GM23248 (cell line): ENCODE measurements at regions not wholly inside any gene's neighbourhood (a gene's known extent, or its start where the extent isn't known, plus 50 kb on each side); places are given as distances from the start of the nearest gene placed in this dataset.

Experiments
- DNase-seq: peaks from one replicate; pipeline ENCODE4 v3.0.0-alpha.2; 2015
- H2AFZ ChIP-seq: fragments of 200-600 bp; sonication (generic); 2 replicates; pipeline ENCODE4 v1.6.1; 2016; ENCODE audit warnings: antibody characterized with exemption
- H3F3A ChIP-seq: fragments of 200-600 bp; sonication (generic); 2 replicates; pipeline ENCODE4 v1.6.1; 2016; ENCODE audit warnings: mild to moderate bottlenecking, antibody characterized with exemption, mixed run types; ENCODE audit not compliant: insufficient read depth
- H3K27ac ChIP-seq: fragments of 200-600 bp; sonication (generic); 2 replicates; pipeline ENCODE4 v1.5.1; 2016; ENCODE audit warnings: mild to moderate bottlenecking
- H3K27me3 ChIP-seq: fragments of 200-600 bp; sonication (generic); replicated peaks from 2 replicates; pipeline ENCODE4 v1.6.1; 2016; ENCODE audit warnings: mild to moderate bottlenecking; ENCODE audit not compliant: insufficient read depth
- H3K36me3 ChIP-seq: fragments of 200-600 bp; sonication (generic); 2 replicates; pipeline ENCODE4 v1.6.1; 2016; ENCODE audit warnings: low read depth, mild to moderate bottlenecking
- H3K4me1 ChIP-seq: fragments of 200-600 bp; sonication (generic); 2 replicates; pipeline ENCODE4 v1.6.1; 2016; ENCODE audit warnings: mild to moderate bottlenecking; ENCODE audit not compliant: insufficient read depth
- H3K4me2 ChIP-seq: fragments of 200-600 bp; sonication (generic); one replicate; pipeline ENCODE4 v1.6.1; 2016; ENCODE audit warnings: mild to moderate bottlenecking; ENCODE audit not compliant: unreplicated experiment
- H3K4me3 ChIP-seq: fragments of 200-600 bp; sonication (generic); 2 replicates; pipeline ENCODE4 v1.5.1; 2016; ENCODE audit warnings: mild to moderate bottlenecking
- H3K79me2 ChIP-seq: fragments of 200-600 bp; sonication (generic); 2 replicates; pipeline ENCODE4 v1.6.1; 2016; ENCODE audit warnings: mild to moderate bottlenecking; ENCODE audit not compliant: insufficient read depth
- H3K9ac ChIP-seq: fragments of 200-600 bp; sonication (generic); 2 replicates; pipeline ENCODE4 v1.6.1; 2016; ENCODE audit warnings: mild to moderate bottlenecking
- H3K9me2 ChIP-seq: fragments of 200-600 bp; sonication (generic); 2 replicates; pipeline ENCODE4 v1.6.1; 2016; ENCODE audit warnings: mixed run types, mild to moderate bottlenecking, moderate library complexity; ENCODE audit not compliant: insufficient read depth
- H3K9me3 ChIP-seq: fragments of 200-600 bp; sonication (generic); one replicate; pipeline ENCODE4 v1.6.1; 2017; ENCODE audit warnings: low read depth
- H4K20me1 ChIP-seq: fragments of 200-600 bp; sonication (generic); 2 replicates; pipeline ENCODE4 v1.6.0; 2016; ENCODE audit not compliant: insufficient read depth
- EZH2 ChIP-seq: fragments of 200-600 bp; sonication (generic); IDR thresholded peaks from 2 replicates; pipeline ENCODE4 v1.6.1; 2018; ENCODE audit warnings: antibody characterized with exemption, mild to moderate bottlenecking; ENCODE audit not compliant: insufficient read depth, poor library complexity, severe bottlenecking
- EZH2phosphoT487 ChIP-seq: fragments of 200-600 bp; sonication (generic); IDR thresholded peaks from 2 replicates; pipeline ENCODE4 v1.6.1; 2018; ENCODE audit warnings: antibody characterized with exemption, moderate library complexity, mild to moderate bottlenecking, low read depth; ENCODE audit not compliant: insufficient read depth
- WGBS, 2 experiments: methylation state at CpG; one replicate each; pipeline ENCODE4 v1.1.6; 2015 to 2017; ENCODE audit warnings: low lambda C conversion rate in 2 of 2, low coverage in 1 of 2; ENCODE audit errors: missing lambda C conversion rate in 2 of 2; 5-methylcytosine and 5-hydroxymethylcytosine counted together
- in situ Hi-C: fragments of 300-500 bp; cut with MboI; formaldehyde crosslinking; loops from 2 replicates; pipeline ENCODE4 v1.15.0; 2020

DNA sequence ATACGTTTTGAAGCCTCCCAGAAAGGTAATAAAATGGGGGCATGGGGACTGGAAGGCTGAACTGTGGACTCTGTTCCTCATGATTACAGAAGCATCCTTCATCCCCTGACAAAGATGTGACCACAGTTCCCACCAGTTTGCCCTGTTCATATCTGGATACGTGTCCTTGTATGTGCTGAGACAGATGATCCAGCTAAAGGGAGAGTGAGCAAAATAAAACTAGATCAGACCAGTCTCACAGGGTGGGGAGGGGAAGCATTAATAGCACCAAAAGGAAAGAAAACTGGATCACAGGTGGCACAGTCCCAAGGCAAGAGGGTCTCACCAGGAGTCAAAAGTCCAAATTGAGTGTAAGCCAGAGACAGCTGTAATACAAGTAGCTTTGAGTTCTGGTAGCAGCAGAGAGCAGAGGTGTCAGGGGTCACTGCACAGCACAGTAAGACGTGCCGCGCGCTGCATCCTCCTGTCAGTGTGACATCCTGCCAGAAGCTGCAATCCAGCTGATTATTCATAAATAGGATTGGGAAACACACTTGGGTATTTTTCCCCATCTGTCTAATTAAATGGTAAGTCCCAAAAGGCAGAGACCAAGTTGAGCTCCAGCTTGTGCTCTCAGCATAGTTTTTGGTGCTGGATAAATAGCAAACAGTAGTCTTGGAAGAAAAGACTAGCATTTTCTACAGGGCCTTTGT is 560.0 kb upstream of the CFAP20DC start:
- Histone ChIP-seq H3K4me2 (no peak overlapping the region), H3K4me1 (peaks cover 7% of the 10 kb centered on the region; the same call in 1 of the 2 replicates), H3K9me2 (no peaks in the 10 kb centered on the region), H3K27ac (no peak overlapping the region), H3K27me3 (no peaks in the 10 kb centered on the region), H3K36me3 (no peaks in the 10 kb centered on the region), H3K9me3 (no peaks in the 10 kb centered on the region), H4K20me1 (no peaks in the 10 kb centered on the region), H3K79me2 (no peaks in the 10 kb centered on the region), H2AFZ (no peak overlapping the region), H3K4me3 (no peak overlapping the region), H3K9ac (no peak overlapping the region), H3F3A (no peaks in the 10 kb centered on the region)
- 25 to 30% methylated on average over 6 of the region's 6 CpGs for WGBS, 2 experiments
- in situ Hi-C loops = no loop called here
- peak; percentile 59 for DNase-seq
- TF ChIP-seq EZH2phosphoT487 (no peak), EZH2 (no peak)

- WGBS, 2 experiments = 73 to 83% methylated on average over 6 of the region's 6 CpGs
- TF ChIP-seq EZH2phosphoT487 (no peak), EZH2 (no peak)
- no peak overlapping the region for H3K4me2 ChIP-seq
- H3K9me2 ChIP-seq = no peaks in the 10 kb centered on the region
- H4K20me1 ChIP-seq = no peaks in the 10 kb centered on the region
- no peaks in the 10 kb centered on the region for H3K9me3 ChIP-seq
- in situ Hi-C loops = no loop called here
- H3K9ac ChIP-seq = no peak overlapping the region
- no peak overlapping the region for H3K4me3 ChIP-seq
- H3K4me1 ChIP-seq = peaks cover 7% of the 10 kb centered on the region; the same call in 1 of the 2 replicates
- H3K36me3 ChIP-seq = no peaks in the 10 kb centered on the region
- H3F3A ChIP-seq = no peaks in the 10 kb centered on the region
- H3K27ac ChIP-seq = no peak overlapping the region
- H2AFZ ChIP-seq = no peak overlapping the region
- no peak for DNase-seq
- H3K79me2 ChIP-seq = no peaks in the 10 kb centered on the region
- no peaks in the 10 kb centered on the region for H3K27me3 ChIP-seq
These were observed 558.5 kb upstream of the CFAP20DC start for GRCh38 chr3:59608356-59608755.

GRCh38 chr3:59607656-59608055 is 557.8 kb upstream of the CFAP20DC start:
- Histone ChIP-seq H3K9ac (no peak overlapping the region), H3K79me2 (no peaks in the 10 kb centered on the region), H3K27ac (no peak overlapping the region), H3K4me1 (peaks cover 7% of the 10 kb centered on the region; the same call in 1 of the 2 replicates), H3K27me3 (no peaks in the 10 kb centered on the region), H4K20me1 (no peaks in the 10 kb centered on the region), H3K9me2 (no peaks in the 10 kb centered on the region), H3K36me3 (no peaks in the 10 kb centered on the region), H3K4me2 (no peak overlapping the region), H3F3A (no peaks in the 10 kb centered on the region), H2AFZ (no peak overlapping the region), H3K9me3 (no peaks in the 10 kb centered on the region), H3K4me3 (no peak overlapping the region)
- DNase-seq = peak; percentile 38
- no peak for TF ChIP-seq EZH2phosphoT487
- no peak for TF ChIP-seq EZH2
- in situ Hi-C loops = no loop called here
- WGBS, 2 experiments = 4 to 5% methylated on average over 1 of the region's 1 CpG

GRCh38 chr3:59606638-59607266 is 556.9 kb upstream of the CFAP20DC start:
- TF ChIP-seq EZH2 (no peak), EZH2phosphoT487 (no peak)
- no peak for DNase-seq
- H3K27ac ChIP-seq = no peak overlapping the region
- no peak overlapping the region for H2AFZ ChIP-seq
- H3K4me1 ChIP-seq = peaks cover 7% of the 10 kb centered on the region; the same call in 1 of the 2 replicates
- no peaks in the 10 kb centered on the region for H3K9me2 ChIP-seq
- H3K79me2 ChIP-seq = no peaks in the 10 kb centered on the region
- H3K4me3 ChIP-seq = no peak overlapping the region
- in situ Hi-C loops = no loop called here
- WGBS, 2 experiments = 54 to 62% methylated on average over 4 of the region's 4 CpGs
- H3K36me3 ChIP-seq = no peaks in the 10 kb centered on the region
- H4K20me1 ChIP-seq = no peaks in the 10 kb centered on the region
- H3K4me2 ChIP-seq = no peak overlapping the region
- H3K9me3 ChIP-seq = no peaks in the 10 kb centered on the region
- no peak overlapping the region for H3K9ac ChIP-seq
- H3K27me3 ChIP-seq = no peaks in the 10 kb centered on the region
- no peaks in the 10 kb centered on the region for H3F3A ChIP-seq
